ENCODE measurements at regions not wholly inside any gene's neighbourhood (a gene's known extent, or its start where the extent isn't known, plus 50 kb on each side); places are given as distances from the start of the nearest gene placed in this dataset.

- TF ChIP-seq, protein P1, sequence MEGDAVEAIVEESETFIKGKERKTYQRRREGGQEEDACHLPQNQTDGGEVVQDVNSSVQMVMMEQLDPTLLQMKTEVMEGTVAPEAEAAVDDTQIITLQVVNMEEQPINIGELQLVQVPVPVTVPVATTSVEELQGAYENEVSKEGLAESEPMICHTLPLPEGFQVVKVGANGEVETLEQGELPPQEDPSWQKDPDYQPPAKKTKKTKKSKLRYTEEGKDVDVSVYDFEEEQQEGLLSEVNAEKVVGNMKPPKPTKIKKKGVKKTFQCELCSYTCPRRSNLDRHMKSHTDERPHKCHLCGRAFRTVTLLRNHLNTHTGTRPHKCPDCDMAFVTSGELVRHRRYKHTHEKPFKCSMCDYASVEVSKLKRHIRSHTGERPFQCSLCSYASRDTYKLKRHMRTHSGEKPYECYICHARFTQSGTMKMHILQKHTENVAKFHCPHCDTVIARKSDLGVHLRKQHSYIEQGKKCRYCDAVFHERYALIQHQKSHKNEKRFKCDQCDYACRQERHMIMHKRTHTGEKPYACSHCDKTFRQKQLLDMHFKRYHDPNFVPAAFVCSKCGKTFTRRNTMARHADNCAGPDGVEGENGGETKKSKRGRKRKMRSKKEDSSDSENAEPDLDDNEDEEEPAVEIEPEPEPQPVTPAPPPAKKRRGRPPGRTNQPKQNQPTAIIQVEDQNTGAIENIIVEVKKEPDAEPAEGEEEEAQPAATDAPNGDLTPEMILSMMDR (IDR thresholded peaks at IDR 0.05; ENCODE audit: insufficient read depth, low read length, poor library complexity, severe bottlenecking), result no peak
- no peak for DNase-seq (ENCODE audit: extremely low read depth, insufficient read length)
- Histone ChIP-seq H3K27me3 (replicated peaks; ENCODE audit: control insufficient read depth, insufficient read depth, low read length) (no peaks in the 10 kb centered on the region), H3K36me3 (ENCODE audit: control insufficient read depth, insufficient read depth, low read length) (no peaks in the 10 kb centered on the region), H3K4me3 (replicated peaks; ENCODE audit: low read depth, low read length) (no peak overlapping the region)
These were observed 504.6 kb downstream of the KCTD8 start for GRCh38 chr4:43943998-43944397.

- Histone ChIP-seq H3K27me3 (replicated peaks; ENCODE audit: control insufficient read depth, insufficient read depth, low read length) (no peaks in the 10 kb centered on the region), H3K36me3 (ENCODE audit: control insufficient read depth, insufficient read depth, low read length) (no peaks in the 10 kb centered on the region), H3K4me3 (replicated peaks; ENCODE audit: low read depth, low read length) (no peak overlapping the region)
- DNase-seq (ENCODE audit: extremely low read depth, insufficient read length), result no peak
- TF ChIP-seq, protein P1 (IDR thresholded peaks at IDR 0.05; ENCODE audit: insufficient read depth, low read length, poor library complexity, severe bottlenecking), result no peak
These were observed 488.6 kb downstream of the KCTD8 start for GRCh38 chr4:43959976-43960375.

DNA sequence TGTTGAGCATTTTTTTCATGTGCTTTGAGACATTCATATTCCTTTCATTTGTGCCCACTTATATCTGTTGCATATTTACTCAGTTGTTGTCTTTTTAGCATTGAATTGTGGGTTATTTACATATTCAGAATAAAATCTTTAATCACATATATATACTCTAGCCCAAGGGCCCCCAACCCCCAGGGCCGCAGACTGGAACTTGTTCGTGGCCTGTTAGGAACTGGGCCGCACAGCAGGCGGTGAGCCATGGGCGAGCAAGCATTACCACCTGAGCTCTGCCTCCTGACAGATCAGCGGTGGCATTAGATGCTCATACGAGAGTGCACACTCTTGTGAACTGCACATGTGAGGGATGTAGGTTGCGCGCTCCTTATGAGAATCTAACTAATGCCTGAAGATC, 480.6 kb downstream of the KCTD8 start:
- TF ChIP-seq, protein P1 (IDR thresholded peaks at IDR 0.05; ENCODE audit: insufficient read depth, low read length, poor library complexity, severe bottlenecking), result no peak
- H3K4me3 ChIP-seq (replicated peaks; ENCODE audit: low read depth, low read length), result no peak overlapping the region
- no peaks in the 10 kb centered on the region for H3K27me3 ChIP-seq (replicated peaks; ENCODE audit: control insufficient read depth, insufficient read depth, low read length)
- no peak for DNase-seq (ENCODE audit: extremely low read depth, insufficient read length)
- no peaks in the 10 kb centered on the region for H3K36me3 ChIP-seq (ENCODE audit: control insufficient read depth, insufficient read depth, low read length)

GRCh38 chr4:43983610-43984009, 465.0 kb downstream of the KCTD8 start:
- Histone ChIP-seq H3K36me3 (ENCODE audit: control insufficient read depth, insufficient read depth, low read length) (no peaks in the 10 kb centered on the region), H3K27me3 (replicated peaks; ENCODE audit: control insufficient read depth, insufficient read depth, low read length) (no peaks in the 10 kb centered on the region), H3K4me3 (replicated peaks; ENCODE audit: low read depth, low read length) (no peak overlapping the region)
- TF ChIP-seq, protein P1 (IDR thresholded peaks at IDR 0.05; ENCODE audit: insufficient read depth, low read length, poor library complexity, severe bottlenecking), result no peak
- DNase-seq (ENCODE audit: extremely low read depth, insufficient read length), result no peak

DNA sequence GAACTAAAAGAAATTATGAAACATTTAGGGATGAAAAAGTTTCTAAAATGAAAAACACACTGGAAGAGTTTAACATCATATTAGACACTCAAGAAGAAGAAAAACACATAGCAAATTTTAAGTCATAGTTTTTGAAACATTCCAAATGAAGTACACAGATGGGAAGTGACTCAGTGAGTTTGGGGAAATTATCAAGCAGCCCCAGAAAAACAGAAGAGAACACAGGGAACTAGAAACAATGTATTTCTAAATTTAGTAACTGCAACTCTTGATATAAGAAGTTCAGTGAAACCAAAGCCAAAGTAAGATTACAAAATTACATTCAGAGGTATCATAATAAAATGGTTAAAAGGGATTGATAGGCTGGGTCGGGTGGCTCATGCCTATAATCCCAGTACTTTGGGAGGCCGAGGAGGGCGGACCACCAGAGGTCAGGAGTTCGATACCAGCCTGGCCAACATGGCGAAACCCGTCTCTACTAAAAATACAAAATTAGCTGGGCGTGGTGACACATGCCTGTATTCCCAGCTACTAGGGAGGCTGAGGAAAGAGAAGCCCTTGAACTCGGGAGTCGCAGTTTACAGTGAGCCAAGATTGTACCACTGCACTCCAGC, 461.2 kb downstream of the KCTD8 start:
- no peak for DNase-seq (ENCODE audit: extremely low read depth, insufficient read length)
- Histone ChIP-seq H3K36me3 (ENCODE audit: control insufficient read depth, insufficient read depth, low read length) (no peaks in the 10 kb centered on the region), H3K4me3 (replicated peaks; ENCODE audit: low read depth, low read length) (no peak overlapping the region), H3K27me3 (replicated peaks; ENCODE audit: control insufficient read depth, insufficient read depth, low read length) (no peaks in the 10 kb centered on the region)
- TF ChIP-seq, protein P1 (IDR thresholded peaks at IDR 0.05; ENCODE audit: insufficient read depth, low read length, poor library complexity, severe bottlenecking), result no peak

- Histone ChIP-seq H3K4me3 (replicated peaks; ENCODE audit: low read depth, low read length) (no peak overlapping the region), H3K27me3 (replicated peaks; ENCODE audit: control insufficient read depth, insufficient read depth, low read length) (no peaks in the 10 kb centered on the region), H3K36me3 (ENCODE audit: control insufficient read depth, insufficient read depth, low read length) (no peaks in the 10 kb centered on the region)
- TF ChIP-seq, protein P1 (IDR thresholded peaks at IDR 0.05; ENCODE audit: insufficient read depth, low read length, poor library complexity, severe bottlenecking), result no peak
- no peak for DNase-seq (ENCODE audit: extremely low read depth, insufficient read length)
These were observed 458.1 kb downstream of the KCTD8 start for GRCh38 chr4:43990551-43990950.
